Skeletal muscle tissue (tissue), 3 donors: ENCODE measurements at regions not wholly inside any gene's neighbourhood (a gene's known extent, or its start where the extent isn't known, plus 50 kb on each side); places are given as distances from the start of the nearest gene placed in this dataset.

Experiments
- H3K27ac ChIP-seq: one replicate; pipeline ENCODE4 v1.7.0; 2013; ENCODE audit warnings: mild to moderate bottlenecking, low read depth, low read length, inconsistent platforms
- H3K27me3 ChIP-seq, 3 donors: one replicate each; pipeline ENCODE4 v1.7.0; 2013; ENCODE audit warnings: low read length in 3 of 3; ENCODE audit not compliant: control insufficient read depth in 3 of 3, insufficient read depth in 3 of 3
- H3K36me3 ChIP-seq, 3 donors: one replicate each; pipeline ENCODE4 v1.7.0; 2013; ENCODE audit warnings: low read length in 3 of 3; ENCODE audit not compliant: control insufficient read depth in 3 of 3, insufficient read depth in 3 of 3
- H3K4me1 ChIP-seq, 3 donors: one replicate each; pipeline ENCODE4 v1.7.0; 2013; ENCODE audit warnings: low read length in 3 of 3, mild to moderate bottlenecking in 3 of 3; ENCODE audit not compliant: control insufficient read depth in 3 of 3, insufficient read depth in 3 of 3
- H3K4me3 ChIP-seq, 3 donors: one replicate each; pipeline ENCODE4 v1.7.0; 2013; ENCODE audit warnings: low read length in 3 of 3
- H3K9ac ChIP-seq, 3 donors: one replicate each; pipeline ENCODE4 v1.7.0; 2013; ENCODE audit warnings: low read length in 3 of 3, mild to moderate bottlenecking in 3 of 3, moderate library complexity in 2 of 3, low read depth in 1 of 3
- H3K9me3 ChIP-seq, 3 donors: one replicate each; pipeline ENCODE4 v1.7.0; 2013; ENCODE audit warnings: low read length in 3 of 3; ENCODE audit not compliant: control insufficient read depth in 3 of 3
- donor health status: Osteomylitis.

DNA sequence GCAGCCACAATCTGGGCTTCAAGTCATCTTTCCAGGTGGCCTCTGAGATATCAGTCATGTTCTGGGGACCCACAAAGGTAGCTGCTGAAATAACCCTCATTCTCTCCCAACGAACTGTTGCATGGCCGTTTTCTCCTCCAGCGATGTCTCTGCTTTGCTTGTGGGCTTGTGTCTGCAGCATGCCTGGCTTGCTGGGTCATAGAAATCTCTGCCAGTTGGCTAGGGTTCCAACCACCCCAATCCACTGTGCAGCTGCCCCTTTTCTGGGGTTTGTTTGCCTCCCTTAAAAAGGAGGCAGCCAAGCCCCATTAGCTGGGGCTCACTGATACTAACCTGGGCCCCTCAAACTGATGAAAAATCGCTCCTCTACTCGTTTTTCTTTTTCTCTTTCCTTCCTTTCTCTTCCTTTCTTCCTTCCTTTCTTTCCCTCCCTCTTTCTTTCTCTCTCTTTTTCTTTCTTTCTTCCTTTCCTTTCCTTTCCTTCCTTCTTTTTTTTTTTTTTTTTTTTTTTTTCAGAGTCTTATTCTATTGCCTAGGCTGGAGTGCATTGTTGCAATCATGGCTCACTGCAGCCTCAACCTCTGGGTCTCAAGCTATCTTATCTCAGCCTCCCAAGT is 680.0 kb downstream of the EPHA4 start:
- Histone ChIP-seq H3K27me3 (no peaks in the 10 kb centered on the region), H3K27ac (no peak overlapping the region), H3K9me3 (no peaks in the 10 kb centered on the region), H3K36me3 (no peaks in the 10 kb centered on the region), H3K9ac (no peak overlapping the region), H3K4me3 (no peak overlapping the region), H3K4me1 (no peaks in the 10 kb centered on the region)

DNA sequence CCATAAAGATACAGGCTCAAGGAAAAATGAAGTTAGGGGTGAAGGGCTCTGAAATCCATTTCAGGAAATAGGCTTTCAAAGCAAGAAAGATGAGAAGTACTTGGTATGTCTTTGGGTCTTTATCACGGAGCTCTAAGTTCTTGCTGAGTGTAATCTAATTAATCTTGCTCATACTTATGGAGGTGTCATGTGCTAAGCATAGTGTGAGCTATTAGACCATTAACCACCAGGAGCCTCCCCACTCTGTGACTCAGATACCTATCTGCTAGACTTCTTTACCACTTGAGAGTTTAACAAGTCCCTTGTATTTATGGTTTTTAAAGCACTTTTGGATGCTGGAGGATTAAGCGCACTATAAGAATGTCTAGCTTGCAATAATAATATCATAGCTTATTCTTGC is 678.7 kb downstream of the EPHA4 start:
- Histone ChIP-seq H3K9me3 (no peaks in the 10 kb centered on the region), H3K27ac (no peak overlapping the region), H3K4me3 (no peak overlapping the region), H3K4me1 (no peaks in the 10 kb centered on the region), H3K9ac (no peak overlapping the region), H3K36me3 (no peaks in the 10 kb centered on the region), H3K27me3 (no peaks in the 10 kb centered on the region)

DNA sequence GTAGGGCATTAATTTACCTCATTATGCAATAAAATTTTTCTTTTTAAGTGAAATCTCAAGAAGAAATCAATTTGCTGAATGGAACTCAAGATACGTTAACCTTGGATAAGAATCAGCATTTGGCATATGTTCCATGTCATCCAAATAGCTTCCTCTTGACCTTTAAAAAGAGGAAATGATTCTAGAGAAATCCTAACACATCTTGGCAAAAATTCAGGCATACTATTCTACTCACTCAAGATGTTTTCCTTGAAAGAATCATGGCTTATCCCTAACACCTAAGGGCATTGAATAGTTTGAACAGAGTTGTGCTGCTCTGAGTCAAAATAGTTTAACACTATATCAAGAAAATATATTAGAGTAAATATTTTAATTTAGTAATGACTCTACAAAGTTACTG is 678.0 kb downstream of the EPHA4 start:
- Histone ChIP-seq H3K27ac (no peak overlapping the region), H3K36me3 (no peaks in the 10 kb centered on the region), H3K4me3 (no peak overlapping the region), H3K9ac (no peak overlapping the region), H3K9me3 (no peaks in the 10 kb centered on the region), H3K27me3 (no peaks in the 10 kb centered on the region), H3K4me1 (no peaks in the 10 kb centered on the region)

DNA sequence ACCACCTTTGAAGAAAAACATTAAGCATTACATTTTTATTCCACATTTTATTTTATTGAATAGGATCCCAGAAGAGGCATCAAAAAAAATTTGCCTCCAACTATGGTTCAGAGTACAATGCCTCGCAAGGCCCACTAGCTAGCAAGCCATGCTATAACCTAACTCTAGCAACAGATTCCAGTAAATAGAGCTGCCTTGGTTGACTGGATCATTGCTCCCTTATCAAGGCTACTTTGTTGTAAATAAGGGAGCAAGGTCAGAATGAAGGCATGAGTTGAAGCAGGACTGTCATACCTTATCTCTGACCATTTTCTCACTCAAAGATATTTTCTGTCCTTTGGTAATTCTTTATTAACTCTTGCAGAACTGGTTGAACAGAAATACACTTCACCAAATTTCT is 672.6 kb downstream of the EPHA4 start:
- Histone ChIP-seq H3K4me1 (no peaks in the 10 kb centered on the region), H3K27ac (no peak overlapping the region), H3K9ac (no peak overlapping the region), H3K36me3 (no peaks in the 10 kb centered on the region), H3K27me3 (no peaks in the 10 kb centered on the region), H3K4me3 (no peak overlapping the region), H3K9me3 (no peaks in the 10 kb centered on the region)

DNA sequence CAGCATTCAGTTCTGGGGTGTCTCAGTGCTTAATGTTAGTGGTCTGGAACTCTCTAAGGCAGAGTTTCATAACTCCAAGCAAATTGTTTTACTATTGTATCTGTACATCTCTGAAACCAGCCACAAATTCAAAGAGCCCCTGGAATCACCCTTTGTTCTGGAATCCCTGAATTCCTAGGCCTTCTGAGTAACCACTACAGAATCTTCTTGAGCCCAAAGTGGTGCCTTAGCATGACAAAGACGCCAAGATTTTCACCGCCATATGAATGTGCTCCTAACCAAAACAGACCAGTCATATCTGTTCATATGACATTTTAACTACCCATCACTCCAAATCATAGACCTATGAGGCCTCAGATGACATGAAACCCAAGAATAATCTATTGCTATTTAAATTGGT is 668.1 kb downstream of the EPHA4 start:
- Histone ChIP-seq H3K4me1 (peaks cover 0 to 3% (median 0%) of the 10 kb centered on the region in 3 donors), H3K36me3 (no peaks in the 10 kb centered on the region), H3K9ac (no peak overlapping the region), H3K27me3 (no peaks in the 10 kb centered on the region), H3K4me3 (no peak overlapping the region), H3K27ac (no peak overlapping the region), H3K9me3 (no peaks in the 10 kb centered on the region)

DNA sequence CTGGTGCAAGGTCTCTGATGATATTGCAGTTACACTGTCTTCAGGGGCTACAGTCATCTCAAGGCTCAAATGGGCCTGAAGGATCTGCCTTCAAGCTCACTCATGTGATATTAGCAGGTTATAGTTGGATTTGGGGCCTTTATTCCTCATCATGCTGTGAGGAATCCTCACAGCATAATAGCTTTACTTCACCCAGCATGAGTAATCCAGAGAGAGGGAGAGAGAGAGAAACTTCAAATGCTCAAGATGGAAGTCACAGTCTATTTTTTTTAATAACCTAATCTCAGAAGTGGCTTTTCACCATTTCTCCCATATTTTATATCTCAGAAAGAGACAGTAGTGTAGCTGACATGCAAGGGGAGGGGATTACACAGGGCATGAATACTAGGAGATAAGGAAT is 658.7 kb downstream of the EPHA4 start:
- Histone ChIP-seq H3K27me3 (no peaks in the 10 kb centered on the region), H3K27ac (no peak overlapping the region), H3K36me3 (no peaks in the 10 kb centered on the region), H3K4me3 (no peak overlapping the region), H3K9me3 (no peaks in the 10 kb centered on the region), H3K4me1 (no peaks in the 10 kb centered on the region), H3K9ac (no peak overlapping the region)

DNA sequence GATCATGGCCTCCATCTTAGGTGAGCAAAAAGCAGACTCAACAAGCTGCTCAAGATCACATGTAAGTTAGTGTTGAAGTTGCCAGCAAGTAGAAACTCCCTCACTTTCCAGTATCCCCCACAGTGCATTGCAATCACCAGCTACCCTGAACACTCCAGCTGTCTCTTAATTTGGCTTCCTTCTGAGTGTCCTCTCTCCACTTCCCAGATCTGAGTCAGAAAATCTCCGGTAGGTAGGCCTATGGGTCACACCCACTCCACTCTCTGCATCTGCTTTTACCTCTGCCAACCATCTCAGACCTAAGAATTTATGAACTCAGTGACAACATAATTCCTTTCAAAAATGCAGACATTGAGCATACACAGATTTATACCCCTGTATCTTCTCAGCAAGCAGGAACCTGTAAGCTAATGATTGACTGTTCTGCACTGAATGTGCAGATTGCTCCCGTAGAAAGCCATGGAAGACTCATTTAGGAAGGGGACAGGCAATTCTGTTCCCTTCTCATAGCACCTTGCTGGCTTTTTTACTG is 656.9 kb downstream of the EPHA4 start:
- H3K36me3 ChIP-seq = no peaks in the 10 kb centered on the region
- H3K9me3 ChIP-seq = no peaks in the 10 kb centered on the region
- no peak overlapping the region for H3K27ac ChIP-seq
- no peaks in the 10 kb centered on the region for H3K27me3 ChIP-seq
- no peaks in the 10 kb centered on the region for H3K4me1 ChIP-seq
- no peak overlapping the region for H3K9ac ChIP-seq
- no peak overlapping the region for H3K4me3 ChIP-seq

DNA sequence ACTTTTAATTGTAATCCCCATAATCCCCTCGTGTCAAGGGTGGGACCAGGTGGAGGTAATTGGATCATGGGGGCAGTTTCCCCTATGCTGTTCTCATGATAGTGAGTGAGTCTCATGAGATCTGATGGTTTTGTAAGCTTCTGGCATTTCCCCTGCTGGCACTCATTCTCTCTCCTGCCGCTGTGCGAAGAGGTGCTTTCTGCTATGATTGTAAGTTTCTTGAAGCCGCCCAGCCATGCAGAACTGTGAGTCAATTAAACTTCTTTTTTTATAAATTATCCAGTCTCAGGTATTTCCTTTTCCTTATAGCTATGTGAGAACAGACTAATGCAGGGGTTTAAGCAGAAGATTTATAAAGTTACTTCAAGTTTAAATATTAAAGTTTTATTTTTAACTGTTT is 655.2 kb downstream of the EPHA4 start:
- Histone ChIP-seq H3K9ac (no peak overlapping the region), H3K27ac (no peak overlapping the region), H3K9me3 (no peaks in the 10 kb centered on the region), H3K4me1 (no peaks in the 10 kb centered on the region), H3K27me3 (no peaks in the 10 kb centered on the region), H3K4me3 (no peak overlapping the region), H3K36me3 (no peaks in the 10 kb centered on the region)

DNA sequence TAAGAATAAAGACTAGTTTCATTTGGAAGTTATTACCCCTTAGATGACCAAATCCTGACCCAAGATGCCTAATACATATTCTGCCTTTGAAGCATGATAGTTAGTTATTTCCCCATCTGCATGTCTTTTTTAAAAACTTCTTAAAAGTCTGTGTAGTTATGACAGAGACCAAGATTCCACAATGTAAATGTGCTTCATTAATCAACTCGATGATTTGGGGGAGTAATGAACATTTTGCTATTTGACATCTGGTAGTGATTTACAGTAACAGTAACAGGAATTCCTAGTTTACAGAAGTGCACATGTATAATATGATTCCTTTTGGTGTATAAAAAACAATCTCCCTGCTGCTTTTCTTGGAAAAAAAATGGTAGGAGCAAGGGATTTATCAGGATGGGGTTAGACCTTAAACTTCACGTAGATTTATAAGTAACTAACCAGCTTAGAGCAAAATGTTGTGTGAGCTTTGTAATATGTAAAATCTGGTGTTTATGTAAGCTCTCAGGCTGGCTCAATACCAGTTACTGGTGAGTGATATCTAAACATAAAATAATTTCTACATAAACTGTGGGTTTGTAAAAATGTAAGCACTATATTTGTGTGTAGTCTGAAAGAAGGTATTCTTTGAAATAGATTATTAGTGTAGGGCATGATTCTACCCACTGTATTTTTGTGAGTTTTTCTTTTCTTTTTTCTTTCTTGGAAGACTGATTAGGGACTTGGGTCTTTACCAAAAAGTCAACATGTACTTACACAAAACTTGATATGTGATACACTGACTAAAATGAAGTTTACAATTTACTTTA is 641.6 kb downstream of the EPHA4 start:
- Histone ChIP-seq H3K36me3 (peaks cover 0 to 3% (median 0%) of the 10 kb centered on the region in 3 donors), H3K27ac (no peak overlapping the region), H3K4me3 (no peak overlapping the region), H3K27me3 (no peaks in the 10 kb centered on the region), H3K9ac (no peak overlapping the region), H3K9me3 (no peaks in the 10 kb centered on the region), H3K4me1 (peaks cover 0 to under 1% (median 0%) of the 10 kb centered on the region in 3 donors)

DNA sequence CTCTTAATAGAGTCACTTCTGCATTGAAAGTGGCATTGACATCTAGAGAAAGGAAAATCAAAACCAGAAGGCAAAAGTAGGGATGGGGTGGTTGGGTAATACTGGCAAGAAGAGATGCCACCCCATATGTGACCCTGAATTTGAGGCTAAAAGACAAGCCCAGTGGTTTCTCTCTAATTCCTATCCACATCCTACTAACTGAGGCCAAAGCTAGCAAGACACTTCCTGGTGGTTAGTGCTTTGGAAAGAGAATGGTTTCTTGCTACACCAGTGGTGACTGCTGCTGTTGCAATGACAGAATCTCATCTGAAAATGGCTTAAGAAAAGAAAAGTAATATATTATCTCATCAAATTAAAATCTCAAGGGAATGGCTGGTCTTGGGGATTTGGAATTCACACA is 640.6 kb downstream of the EPHA4 start:
- no peaks in the 10 kb centered on the region for H3K27me3 ChIP-seq
- no peaks in the 10 kb centered on the region for H3K9me3 ChIP-seq
- peaks cover 3 to 6% (median 4%) of the 10 kb centered on the region in 3 donors for H3K4me1 ChIP-seq
- no peak overlapping the region for H3K27ac ChIP-seq
- H3K36me3 ChIP-seq = peaks cover 0 to under 1% (median 0%) of the 10 kb centered on the region in 3 donors
- H3K9ac ChIP-seq = no peak overlapping the region
- H3K4me3 ChIP-seq = no peak overlapping the region
